HAP-1 (cell line): ENCODE measurements at regions not wholly inside any gene's neighbourhood (a gene's known extent, or its start where the extent isn't known, plus 50 kb on each side); places are given as distances from the start of the nearest gene placed in this dataset.

ENCODE experiments used
- DNase-seq, 2 experiments: peaks; one replicate each; pipeline ENCODE4 v3.0.0-alpha.2; 2016 to 2020; ENCODE audit warnings: low spot score in 2 of 2
- H3K27me3 ChIP-seq: fragments of 250-450 bp; sonication (Bioruptor Pico); 2 replicates; pipeline ENCODE4 v1.5.1; 2020; ENCODE audit warnings: low read depth, mild to moderate bottlenecking, moderate library complexity
- H3K36me3 ChIP-seq: fragments of 250-450 bp; sonication (Bioruptor Pico); replicated peaks from 2 replicates; pipeline ENCODE4 v1.5.1; 2020; ENCODE audit warnings: mild to moderate bottlenecking
- H3K4me1 ChIP-seq: fragments of 250-450 bp; sonication (Bioruptor Pico); 2 replicates; pipeline ENCODE4 v1.5.1; 2020; ENCODE audit warnings: mild to moderate bottlenecking
- H3K4me3 ChIP-seq: fragments of 250-450 bp; sonication (Bioruptor Pico); 2 replicates; pipeline ENCODE4 v1.5.1; 2020; ENCODE audit warnings: mild to moderate bottlenecking, moderate library complexity
- H3K9me3 ChIP-seq: fragments of 250-450 bp; sonication (Bioruptor Pico); 2 replicates; pipeline ENCODE4 v1.5.1; 2020; ENCODE audit warnings: mild to moderate bottlenecking, moderate library complexity
- in situ Hi-C: fragments of 300-500 bp; cut with MboI; formaldehyde crosslinking; loops from 3 replicates; pipeline ENCODE4 v1.14.3; 2020; ENCODE audit warnings: low sequenced_read_pairs, inconsistent platforms, mixed read lengths

DNA sequence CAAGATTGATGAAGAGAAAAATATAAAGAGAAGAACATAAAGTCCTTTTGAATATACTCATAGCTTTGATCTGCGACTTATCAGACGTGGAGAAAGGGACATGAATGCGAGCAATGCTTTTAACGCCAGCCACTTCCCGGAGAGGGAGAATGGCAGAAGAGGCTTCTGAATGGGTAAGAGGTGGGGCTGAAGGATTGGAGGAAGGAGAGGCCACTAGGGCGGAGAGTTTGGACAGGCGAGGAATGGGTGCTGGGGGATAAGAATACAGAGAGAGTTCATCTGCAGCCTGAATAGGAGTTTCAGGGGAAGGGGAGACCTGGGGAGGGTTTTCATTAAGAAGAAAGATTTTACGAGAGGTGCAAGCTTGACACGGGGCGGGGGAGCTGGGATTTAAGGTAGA is 2534.9 kb downstream of the PCDH7 start:
- in situ Hi-C loops: no loop called here
- Histone ChIP-seq H3K9me3 (no peaks in the 10 kb centered on the region), H3K4me1 (peaks cover 24% of the 10 kb centered on the region), H3K27me3 (no peaks in the 10 kb centered on the region), H3K4me3 (no peak overlapping the region), H3K36me3 (no peaks in the 10 kb centered on the region)
- no peak for DNase-seq

DNA sequence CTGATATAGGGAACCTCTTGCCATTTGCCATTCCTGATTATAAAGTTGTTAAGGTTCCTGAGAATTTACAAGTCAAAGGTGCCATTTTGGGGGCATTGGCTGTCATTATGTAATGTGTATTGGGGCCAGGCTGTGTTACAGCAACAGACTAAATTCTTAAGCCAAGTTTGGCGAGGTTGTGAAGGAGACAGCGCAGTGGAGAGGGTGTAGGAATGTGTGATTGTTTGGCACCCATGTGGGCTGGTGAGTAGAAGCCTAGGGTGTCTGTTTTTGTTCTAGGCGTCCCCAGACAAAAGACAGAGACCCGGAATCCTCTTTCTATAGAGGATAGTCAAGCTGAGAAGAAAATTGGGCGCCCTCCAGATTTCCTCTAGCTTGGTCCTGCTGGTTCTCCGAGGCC is 2535.3 kb downstream of the PCDH7 start:
- Histone ChIP-seq H3K36me3 (no peaks in the 10 kb centered on the region), H3K9me3 (no peaks in the 10 kb centered on the region), H3K4me1 (peaks cover 24% of the 10 kb centered on the region), H3K4me3 (no peak overlapping the region), H3K27me3 (no peaks in the 10 kb centered on the region)
- DNase-seq: no peak
- in situ Hi-C loops: no loop called here

DNA sequence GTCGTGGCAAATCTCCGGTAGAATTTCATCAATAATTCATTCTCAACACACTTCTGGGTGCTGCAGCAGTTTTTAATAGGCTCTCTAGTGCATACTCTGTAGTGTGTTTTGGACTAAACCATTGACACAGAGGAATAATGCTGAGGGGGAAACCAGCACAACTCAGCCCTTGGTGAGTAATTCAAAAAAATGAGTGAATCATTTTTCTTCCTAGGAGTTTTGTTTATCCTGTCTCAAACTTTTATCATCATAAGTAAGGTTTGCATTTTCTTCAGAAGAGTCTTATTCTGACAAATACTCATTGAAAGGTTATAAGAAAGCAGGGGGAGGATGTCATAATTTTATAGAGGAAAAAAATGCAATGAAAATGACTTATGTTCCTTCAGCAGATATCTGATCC is 2542.7 kb downstream of the PCDH7 start:
- in situ Hi-C loops: no loop called here
- Histone ChIP-seq H3K27me3 (no peaks in the 10 kb centered on the region), H3K36me3 (no peaks in the 10 kb centered on the region), H3K4me1 (no peaks in the 10 kb centered on the region), H3K4me3 (no peak overlapping the region), H3K9me3 (no peaks in the 10 kb centered on the region)
- no peak for DNase-seq

DNA sequence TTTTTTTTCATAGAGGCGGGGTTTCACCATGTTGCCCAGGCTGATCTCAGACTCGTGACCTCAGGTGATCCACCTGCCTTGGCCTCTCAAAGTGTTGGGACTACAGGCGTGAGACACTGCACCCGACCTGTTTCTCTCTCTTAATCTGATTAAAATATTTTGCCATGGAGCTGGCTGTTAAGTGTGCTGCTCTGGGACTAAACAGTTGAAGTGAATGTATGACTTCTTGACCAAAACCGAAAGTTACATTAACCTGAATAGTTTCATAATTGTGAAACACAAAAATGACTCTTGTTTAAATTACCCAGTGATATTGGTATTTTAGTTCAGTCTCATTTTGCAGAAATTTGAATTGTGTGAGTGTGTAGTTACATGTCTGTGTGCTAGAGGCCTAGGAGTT is 2548.6 kb downstream of the PCDH7 start:
- in situ Hi-C loops: no loop called here
- no peak for DNase-seq
- Histone ChIP-seq H3K9me3 (no peaks in the 10 kb centered on the region), H3K4me3 (no peak overlapping the region), H3K4me1 (no peaks in the 10 kb centered on the region), H3K27me3 (no peaks in the 10 kb centered on the region), H3K36me3 (no peaks in the 10 kb centered on the region)

DNA sequence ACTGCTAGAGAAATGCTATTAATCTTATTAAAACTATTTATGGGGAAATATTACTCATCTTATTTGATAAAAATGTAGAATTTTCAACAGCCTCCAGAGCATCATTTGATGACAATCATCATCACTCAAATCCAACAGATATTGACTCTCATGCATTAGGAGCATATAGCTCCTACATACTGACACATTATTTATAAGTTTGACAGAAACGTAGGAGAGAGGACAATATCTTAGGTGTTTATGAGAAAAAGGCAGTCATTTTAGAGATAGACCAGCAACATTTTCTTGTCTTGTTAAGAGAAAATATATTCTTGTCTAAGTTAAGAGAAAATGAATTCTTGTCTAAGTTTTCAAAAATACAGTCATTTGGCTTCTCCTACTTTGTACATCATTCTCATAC is 2550.2 kb downstream of the PCDH7 start:
- no peaks in the 10 kb centered on the region for H3K9me3 ChIP-seq
- no peak for DNase-seq
- in situ Hi-C loops: no loop called here
- H3K27me3 ChIP-seq: no peaks in the 10 kb centered on the region
- no peaks in the 10 kb centered on the region for H3K4me1 ChIP-seq
- H3K4me3 ChIP-seq: no peak overlapping the region
- no peaks in the 10 kb centered on the region for H3K36me3 ChIP-seq

DNA sequence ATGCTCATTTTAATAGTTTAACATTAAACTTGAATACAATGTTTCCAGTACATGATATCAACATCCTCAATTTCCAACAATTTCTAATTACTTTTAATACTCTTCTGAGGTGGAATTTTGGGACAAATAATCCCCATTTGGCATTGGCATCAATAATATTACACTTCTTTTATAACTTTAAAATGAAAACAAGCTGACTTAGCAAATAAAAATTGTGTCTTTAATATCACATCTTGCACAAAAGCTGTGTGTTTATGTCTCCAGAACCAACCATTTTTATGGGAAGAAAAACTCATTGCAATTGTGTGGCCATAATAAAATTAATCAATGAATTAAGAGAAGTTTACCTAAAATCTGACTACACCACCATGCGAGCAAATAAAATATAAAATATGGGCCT is 2552.6 kb downstream of the PCDH7 start:
- H3K4me1 ChIP-seq: no peaks in the 10 kb centered on the region
- H3K4me3 ChIP-seq: no peak overlapping the region
- no peaks in the 10 kb centered on the region for H3K27me3 ChIP-seq
- no peak for DNase-seq
- H3K36me3 ChIP-seq: no peaks in the 10 kb centered on the region
- in situ Hi-C loops: no loop called here
- no peaks in the 10 kb centered on the region for H3K9me3 ChIP-seq

DNA sequence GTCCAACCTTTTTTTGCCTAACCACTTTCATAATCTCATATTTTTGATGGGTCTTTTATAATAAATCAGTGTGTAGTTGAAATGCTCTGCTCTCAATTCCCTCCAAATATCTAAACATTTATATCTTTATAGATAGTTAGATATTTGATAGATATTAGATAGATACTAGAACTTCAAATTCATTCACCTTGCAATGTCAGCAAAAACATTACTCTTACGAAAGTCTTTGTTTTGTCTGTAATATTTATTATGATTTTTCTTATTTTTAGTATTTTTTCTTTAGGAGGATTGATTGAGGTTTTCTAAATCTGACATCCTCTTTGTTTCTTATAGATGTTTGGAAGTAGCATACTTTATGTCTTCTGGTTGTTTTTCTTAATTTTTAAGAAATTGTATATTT is 2563.6 kb downstream of the PCDH7 start:
- in situ Hi-C loops: no loop called here

DNA sequence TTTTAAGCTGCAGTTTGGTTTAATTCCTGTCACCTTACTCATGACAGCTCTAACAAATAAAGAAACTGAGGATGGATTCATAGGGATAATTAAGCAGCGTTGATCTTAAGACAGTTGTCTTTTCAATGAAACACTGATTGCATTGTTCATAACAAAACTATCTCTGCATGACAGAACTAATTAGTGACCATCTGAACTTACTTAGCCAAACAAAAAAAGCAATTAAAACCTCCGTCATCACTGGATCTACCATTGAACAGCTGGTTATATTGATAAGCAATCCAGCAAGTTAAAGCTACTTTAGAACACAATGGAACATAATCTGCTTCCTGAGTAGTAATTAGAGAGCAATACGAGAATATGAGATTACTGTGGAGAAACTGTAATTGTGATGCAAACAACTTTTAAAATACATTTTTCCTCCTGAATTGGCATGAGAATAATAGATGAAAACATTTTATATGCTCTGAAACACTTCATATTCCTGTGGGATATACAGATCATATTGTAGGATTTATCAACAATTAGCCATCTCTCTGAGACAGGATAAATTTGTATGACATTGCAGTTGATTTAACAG is 2576.8 kb downstream of the PCDH7 start:
- Histone ChIP-seq H3K36me3 (no peaks in the 10 kb centered on the region), H3K27me3 (no peaks in the 10 kb centered on the region), H3K9me3 (no peaks in the 10 kb centered on the region), H3K4me3 (no peak overlapping the region), H3K4me1 (peaks cover 19% of the 10 kb centered on the region)
- in situ Hi-C loops: no loop called here
- peak in 1 of 2 experiments; percentile 94 for DNase-seq

More for the DNA sequence above, 2563.6 kb downstream of the PCDH7 start:
- no peak overlapping the region for H3K4me3 ChIP-seq
- no peaks in the 10 kb centered on the region for H3K9me3 ChIP-seq
- no peak for DNase-seq
- H3K4me1 ChIP-seq: no peaks in the 10 kb centered on the region
- no peaks in the 10 kb centered on the region for H3K36me3 ChIP-seq
- H3K27me3 ChIP-seq: no peaks in the 10 kb centered on the region

DNA sequence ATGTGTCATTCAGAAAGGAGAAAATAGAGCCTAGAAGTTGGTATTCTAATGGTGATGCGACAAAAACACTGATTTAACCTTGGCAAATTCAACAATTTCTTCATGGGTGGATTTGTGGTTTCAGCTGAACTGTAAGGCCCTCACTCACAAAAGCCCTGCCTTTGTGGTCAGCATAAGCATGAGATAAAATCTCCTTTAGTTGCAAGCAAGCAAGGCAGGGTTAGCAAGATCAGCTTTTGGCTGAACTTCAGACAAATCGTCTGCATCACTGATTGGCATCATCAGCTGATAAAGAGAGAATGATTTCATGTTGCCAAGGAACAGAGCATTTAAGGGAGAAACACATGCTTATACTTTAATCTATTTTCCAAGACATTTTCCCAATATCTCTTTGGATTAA is 2582.2 kb downstream of the PCDH7 start:
- Histone ChIP-seq H3K9me3 (no peaks in the 10 kb centered on the region; the same call in 1 of the 2 replicates), H3K36me3 (no peaks in the 10 kb centered on the region), H3K4me1 (peaks cover 17% of the 10 kb centered on the region), H3K27me3 (no peaks in the 10 kb centered on the region), H3K4me3 (no peak overlapping the region)
- DNase-seq: peak; percentile 58 to 83
- in situ Hi-C loops: no loop called here

DNA sequence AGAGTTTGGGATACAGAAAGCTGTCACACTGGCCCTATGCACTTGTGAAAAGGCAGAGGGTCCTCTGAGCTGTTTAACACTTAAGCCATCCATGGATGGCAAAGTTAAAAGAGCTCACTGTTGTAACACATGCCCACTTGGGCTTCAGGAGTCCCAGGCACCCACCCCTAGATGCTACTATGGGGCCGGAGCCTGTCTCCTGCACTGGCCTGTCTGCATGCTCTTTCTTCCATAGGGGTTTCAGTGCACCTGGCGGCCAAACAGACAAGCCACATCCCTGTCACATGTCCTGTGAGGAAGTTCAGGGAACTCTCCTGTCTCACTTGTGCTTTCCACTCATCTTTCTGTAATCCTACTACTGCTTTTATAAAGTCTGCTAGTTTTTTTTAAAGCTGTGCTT is 2586.0 kb downstream of the PCDH7 start:
- H3K4me3 ChIP-seq: no peak overlapping the region
- H3K36me3 ChIP-seq: no peaks in the 10 kb centered on the region
- in situ Hi-C loops: no loop called here

DNA sequence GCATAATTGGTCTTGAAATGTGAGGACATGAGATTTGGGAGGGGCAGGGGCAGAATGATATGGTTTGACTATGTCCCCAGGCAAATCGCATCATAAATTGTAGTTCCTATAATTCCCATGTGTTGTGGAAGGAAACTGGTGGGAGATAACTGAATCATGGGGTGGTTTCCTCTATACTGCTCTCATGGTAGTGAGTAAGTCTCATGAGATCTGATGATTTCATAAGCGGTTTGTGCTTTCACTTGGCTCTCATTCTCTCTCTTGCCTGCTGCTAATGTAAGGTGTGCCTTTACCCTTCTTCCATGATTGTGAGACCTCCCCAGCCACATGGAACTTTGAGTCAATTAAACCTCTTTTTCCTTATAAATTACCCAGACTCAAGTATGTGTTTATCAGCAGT is 2595.9 kb downstream of the PCDH7 start:
- no peak for DNase-seq

More for the DNA sequence above, 2586.0 kb downstream of the PCDH7 start:
- Histone ChIP-seq H3K27me3 (no peaks in the 10 kb centered on the region), H3K9me3 (no peaks in the 10 kb centered on the region; the same call in 1 of the 2 replicates), H3K4me1 (peaks cover 7% of the 10 kb centered on the region)
- DNase-seq: no peak

DNA sequence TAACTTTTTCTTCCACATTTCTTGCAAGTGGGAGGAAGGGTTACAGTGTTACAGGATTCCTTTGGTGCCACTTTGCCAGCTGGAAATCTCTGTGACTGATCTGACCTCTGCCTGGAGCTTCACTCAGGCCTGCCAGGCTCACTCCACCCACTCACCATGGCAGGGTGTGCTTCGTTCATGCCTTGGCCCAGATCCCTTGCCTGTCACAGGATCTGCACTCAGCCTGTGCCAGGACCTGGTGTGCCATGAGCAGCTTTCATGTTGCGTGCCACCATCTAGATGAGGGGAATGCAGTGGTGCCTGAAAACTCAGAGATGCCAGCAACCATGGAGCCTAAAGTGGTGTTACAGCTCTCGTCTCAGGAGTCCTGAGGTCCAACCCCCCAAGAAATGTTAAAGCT is 2596.4 kb downstream of the PCDH7 start:
- Histone ChIP-seq H3K4me1 (peaks cover 9% of the 10 kb centered on the region), H3K4me3 (no peak overlapping the region), H3K27me3 (no peaks in the 10 kb centered on the region), H3K36me3 (no peaks in the 10 kb centered on the region), H3K9me3 (no peaks in the 10 kb centered on the region)
- in situ Hi-C loops: no loop called here
- no peak for DNase-seq

More for the DNA sequence above, 2595.9 kb downstream of the PCDH7 start:
- H3K9me3 ChIP-seq: no peaks in the 10 kb centered on the region
- no peaks in the 10 kb centered on the region for H3K36me3 ChIP-seq
- H3K4me1 ChIP-seq: peaks cover 9% of the 10 kb centered on the region
- in situ Hi-C loops: no loop called here
- no peaks in the 10 kb centered on the region for H3K27me3 ChIP-seq
- no peak overlapping the region for H3K4me3 ChIP-seq

DNA sequence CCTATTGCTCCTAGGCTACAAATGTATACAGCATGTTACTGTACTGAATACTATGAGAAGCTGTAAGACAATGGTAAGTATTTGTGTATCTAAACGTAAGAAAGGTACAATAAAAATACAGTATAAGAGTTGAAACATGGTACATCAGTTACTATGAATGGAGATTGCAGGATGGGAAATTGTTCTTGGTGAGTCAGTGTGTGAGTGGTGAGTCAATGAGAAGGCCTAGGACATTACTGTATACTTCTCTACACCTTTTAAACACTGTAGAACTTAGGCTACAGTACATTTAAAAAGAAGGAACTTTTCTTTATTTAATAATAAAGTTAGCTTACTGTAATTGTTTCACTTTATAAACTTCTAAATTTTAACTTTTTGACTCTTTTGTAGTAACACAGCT is 2603.2 kb downstream of the PCDH7 start:
- DNase-seq: no peak
- Histone ChIP-seq H3K27me3 (no peaks in the 10 kb centered on the region), H3K4me3 (no peak overlapping the region), H3K9me3 (no peaks in the 10 kb centered on the region), H3K4me1 (peaks cover 16% of the 10 kb centered on the region), H3K36me3 (no peaks in the 10 kb centered on the region)
- in situ Hi-C loops: no loop called here

DNA sequence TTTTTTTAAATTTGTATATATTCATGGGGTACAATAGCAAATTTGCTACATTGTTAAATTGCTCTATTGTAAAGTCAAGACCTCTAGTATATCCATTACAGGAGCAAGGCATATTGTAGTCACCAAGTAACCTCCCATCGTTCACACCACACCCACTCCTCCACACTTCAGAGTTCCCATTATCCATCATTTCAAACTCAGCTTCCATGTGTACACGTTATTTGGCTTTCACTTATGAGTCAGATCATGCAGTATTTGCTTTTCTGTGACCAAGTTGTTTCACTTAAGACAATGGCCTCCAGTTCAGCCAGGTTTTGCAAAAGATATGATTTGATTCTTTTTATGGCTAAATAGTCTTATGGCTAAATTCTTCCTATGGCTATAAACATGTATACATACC is 2614.2 kb downstream of the PCDH7 start:
- no peaks in the 10 kb centered on the region for H3K27me3 ChIP-seq
- H3K9me3 ChIP-seq: no peaks in the 10 kb centered on the region; the same call in 1 of the 2 replicates
- in situ Hi-C loops: no loop called here
- no peaks in the 10 kb centered on the region for H3K4me1 ChIP-seq
- DNase-seq: no peak
- H3K4me3 ChIP-seq: no peak overlapping the region
- no peaks in the 10 kb centered on the region for H3K36me3 ChIP-seq

DNA sequence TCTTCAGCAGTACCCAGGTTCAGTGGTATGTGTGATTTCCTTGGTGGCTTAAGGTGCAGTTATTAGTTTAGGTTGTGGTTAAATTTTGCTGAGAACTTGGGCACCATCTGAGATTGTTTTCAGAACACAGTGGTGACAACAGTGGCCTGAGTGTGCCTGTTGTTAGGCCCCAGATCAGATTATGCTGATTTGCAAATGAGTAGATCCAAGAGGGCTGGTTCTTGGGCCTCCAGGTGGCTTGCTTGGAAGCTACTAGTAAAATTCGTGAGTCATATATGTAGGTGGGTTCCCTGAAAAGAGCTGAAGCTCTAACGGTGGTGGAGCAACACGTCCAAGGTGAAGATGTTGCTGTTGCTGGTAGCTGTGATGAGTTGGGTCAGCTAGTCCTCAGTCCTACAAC is 2619.6 kb downstream of the PCDH7 start:
- no peaks in the 10 kb centered on the region; the same call in 1 of the 2 replicates for H3K9me3 ChIP-seq
- no peak overlapping the region for H3K4me3 ChIP-seq
- no peaks in the 10 kb centered on the region for H3K27me3 ChIP-seq
- H3K36me3 ChIP-seq: no peaks in the 10 kb centered on the region
- no peak for DNase-seq
- in situ Hi-C loops: no loop called here
- H3K4me1 ChIP-seq: no peaks in the 10 kb centered on the region
